Heart right ventricle (tissue), 16 donors: ENCODE measurements at regions not wholly inside any gene's neighbourhood (a gene's known extent, or its start where the extent isn't known, plus 50 kb on each side); places are given as distances from the start of the nearest gene placed in this dataset.
"Not testable (repeated sequence)": the region's sequence is repeated elsewhere in the genome, so short reads cannot be mapped to it uniquely, and the experiment has no call there.

ENCODE experiments used
- ATAC-seq, 8 donors: fragments of 200-7000 bp; cut with Tn5 transposase; one replicate each; pipeline ENCODE4 v1.9.1; 2020; ENCODE audit warnings: mild to moderate bottlenecking in 8 of 8, moderate library complexity in 8 of 8, moderate number of reproducible peaks in 1 of 8
- DNase-seq, 2 donors: peaks; one replicate each; pipeline ENCODE4 v3.0.0-alpha.2; 2020
- H3K27ac ChIP-seq, 10 donors: fragments of 200-600 bp; sonication (generic) in 2 of 10; one replicate each; pipeline versions ENCODE4 v1.5.0 to v1.8.0; 2020 to 2022; ENCODE audit warnings: mild to moderate bottlenecking in 3 of 10
- H3K27me3 ChIP-seq, 7 donors: fragments of 200-600 bp; one replicate each; pipeline ENCODE4 v1.8.0; 2021 to 2022; ENCODE audit warnings: mild to moderate bottlenecking in 2 of 7
- H3K36me3 ChIP-seq, 9 donors: fragments of 200-600 bp; sonication (generic) in 1 of 9; one replicate each; pipeline versions ENCODE4 v1.5.0 to v1.8.0; 2020 to 2022; ENCODE audit warnings: mild to moderate bottlenecking in 2 of 9
- H3K4me1 ChIP-seq, 9 donors: fragments of 200-600 bp; sonication (generic) in 1 of 9; one replicate each; pipeline versions ENCODE4 v1.5.0 to v1.8.0; 2020 to 2022; ENCODE audit warnings: mild to moderate bottlenecking in 4 of 9
- H3K4me3 ChIP-seq, 10 donors: fragments of 200-600 bp; sonication (generic) in 2 of 10; one replicate each; pipeline versions ENCODE4 v1.5.0 to v1.8.0; 2020 to 2022; ENCODE audit warnings: mild to moderate bottlenecking in 7 of 10, moderate library complexity in 2 of 10
- H3K9me3 ChIP-seq, 11 donors: fragments of 200-600 bp in 10 of 11; sonication (generic) in 2 of 11; one replicate each; pipeline versions ENCODE4 v1.5.0 to v1.8.0; 2013 to 2022; ENCODE audit warnings: mild to moderate bottlenecking in 2 of 11, control low read depth in 1 of 11, moderate library complexity in 1 of 11
- CTCF ChIP-seq, 9 donors: fragments of 200-600 bp; sonication (generic) in 2 of 9; IDR thresholded peaks; one replicate each; pipeline versions ENCODE4 v1.5.0 to v1.8.0; 2021 to 2022; ENCODE audit warnings: antibody characterized with exemption in 9 of 9, mild to moderate bottlenecking in 5 of 9, moderate library complexity in 1 of 9
- WGBS, 2 donors: extraction: QIAGEN DNeasy Blood & Tissue Kit; methylation state at CpG; one replicate each; pipeline ENCODE4 v1.1.7; 2013; ENCODE audit warnings: inconsistent platforms in 1 of 2; 5-methylcytosine and 5-hydroxymethylcytosine counted together
- intact Hi-C, 10 donors: fragments of 100-400 bp; cut with DNase I; formaldehyde crosslinking; loops; one replicate each; pipeline versions ENCODE4 v1.11.1 to v1.14.2; 2022
- donor health status: Arrhythmogenic right ventricular cardiomyopathy.
- donor health status: ischemic (EF 13 %, LVEDD 7.1; RV severe dilation, severe dysfunction).
- donor health status: healthy with polysubstance abuse.
- donor health status: DM: no; HTN: yes; CAD: no.
- donor health status: DM: no; HTN: no; CAD: no.
- donor health status: ischemic (EF 25% LVEDD 6.9; RV normal size, moderate dysfunction).
- donor health status: ischemic (EF 25% LVEDD 5.7; RV mildly dilated, moderate dysfunction).
- donor health status: healthy.
- donor health status: DM: yes; HTN: yes; CAD: no.
- donor health status: Ischemic cardiomyopathy.
- donor health status: ischemic (EF 35%, LVEDD 5.7; RV mildly dilated, moderate dysfunction).
- donor health status: nonischemic (EF 11% LVEDD 7.7; RV severe dilation, severe dysfunction).
- donor health status: DM: yes; HTN: yes; CAD: no.
- donor health status: PGD.
- donor health status: ischemic (EF 29% LVEDD 5.4; RV normal size, mild dysfunction).
- donor health status: nonischemic (EF 23%, LVEDD 6.1; RV moderate dilation, normal function).

GRCh38 chr10:9342885-9343570 is 1288.5 kb downstream of the GATA3 start:
- H3K4me3 ChIP-seq = no peak overlapping the region
- H3K9me3 ChIP-seq = peaks cover 0 to 22% (median 0%) of the 10 kb centered on the region in 11 donors
- peak in 2 of 8 donors; percentile 35 to 43 for ATAC-seq
- H3K36me3 ChIP-seq = no peaks in the 10 kb centered on the region
- 40 to 43% methylated on average over 5 of the region's 5 CpGs for WGBS, 2 donors
- intact Hi-C loops = loop anchor here in 1 of 10 donors (5.0 kb wide), 1 partner anchor 1334 kb away; no protein-coding TSS in a partner anchor
- TF ChIP-seq CTCF (IDR thresholded peaks at IDR 0.05) = peak in 8 of 9 donors; percentile 21 to 75 (median 62)
- H3K27ac ChIP-seq = no peak overlapping the region
- H3K27me3 ChIP-seq = no peaks in the 10 kb centered on the region
- no peaks in the 10 kb centered on the region for H3K4me1 ChIP-seq
- no peak for DNase-seq

GRCh38 chr10:9347933-9348332 is 1293.4 kb downstream of the GATA3 start:
- intact Hi-C loops, DNase-seq, H3K4me3 ChIP-seq, H3K4me1 ChIP-seq, ATAC-seq, H3K36me3 ChIP-seq, H3K27me3 ChIP-seq, H3K27ac ChIP-seq: not testable (repeated sequence)
- WGBS, 2 donors = 86 to 88% methylated on average over 3 of the region's 3 CpGs
- peaks cover 0 to 28% (median 0%) of the 10 kb centered on the region in 11 donors for H3K9me3 ChIP-seq

GRCh38 chr10:9357471-9357870 is 1303.0 kb downstream of the GATA3 start:
- H3K27me3 ChIP-seq = no peaks in the 10 kb centered on the region
- DNase-seq (no peak), ATAC-seq (no peak)
- no peak overlapping the region for H3K4me3 ChIP-seq
- no peak for TF ChIP-seq CTCF (IDR thresholded peaks at IDR 0.05)
- H3K27ac ChIP-seq = no peak overlapping the region
- WGBS, 2 donors = 55 to 66% methylated on average over 4 of the region's 4 CpGs
- H3K9me3 ChIP-seq = peaks cover 0 to 3% (median 0%) of the 10 kb centered on the region in 11 donors
- intact Hi-C loops = no loop called here
- no peaks in the 10 kb centered on the region for H3K4me1 ChIP-seq
- no peaks in the 10 kb centered on the region for H3K36me3 ChIP-seq

- H3K4me1 ChIP-seq = no peaks in the 10 kb centered on the region
- no peaks in the 10 kb centered on the region for H3K36me3 ChIP-seq
- TF ChIP-seq CTCF (IDR thresholded peaks at IDR 0.05) = no peak
- 60 to 62% methylated on average over 5 of the region's 5 CpGs for WGBS, 2 donors
- no peaks in the 10 kb centered on the region for H3K9me3 ChIP-seq
- ATAC-seq = no peak
- DNase-seq = no peak
- intact Hi-C loops = no loop called here
- no peak overlapping the region for H3K27ac ChIP-seq
- no peaks in the 10 kb centered on the region for H3K27me3 ChIP-seq
- no peak overlapping the region for H3K4me3 ChIP-seq
These were observed 1308.2 kb downstream of the GATA3 start for GRCh38 chr10:9362721-9363120.

- H3K4me3 ChIP-seq = no peak overlapping the region
- 92% methylated on average over 15 of the region's 15 CpGs for WGBS, 2 donors
- TF ChIP-seq CTCF (IDR thresholded peaks at IDR 0.05) = no peak
- DNase-seq (no peak), ATAC-seq (no peak)
- no peak overlapping the region for H3K27ac ChIP-seq
- H3K4me1 ChIP-seq = no peaks in the 10 kb centered on the region
- no peaks in the 10 kb centered on the region for H3K9me3 ChIP-seq
- peaks cover 0 to 7% (median 0%) of the 10 kb centered on the region in 7 donors for H3K27me3 ChIP-seq
- intact Hi-C loops = no loop called here
- H3K36me3 ChIP-seq = no peaks in the 10 kb centered on the region
These were observed 1324.7 kb downstream of the GATA3 start for GRCh38 chr10:9379183-9379582.
